ENCODE measurements at regions not wholly inside any gene's neighbourhood (a gene's known extent, or its start where the extent isn't known, plus 50 kb on each side); places are given as distances from the start of the nearest gene placed in this dataset.

GRCh38 chr6:21918041-21918440 is 324.5 kb downstream of the SOX4 start:
- H3K27ac Mint-ChIP-seq, result no peak overlapping the region
- H3K27ac ChIP-seq (ENCODE audit: low read length), result no peak overlapping the region
- H3K4me1 Mint-ChIP-seq, result peaks cover 22% of the 10 kb centered on the region in 2 donors
- TF ChIP-seq CTCF (IDR thresholded peaks at IDR 0.05), result no peak
- intact Hi-C loops (cut with micrococcal nuclease), result no loop called here
- 86% methylated on average over 7 of the region's 7 CpGs for WGBS (ENCODE audit: insufficient coverage)
- no peaks in the 10 kb centered on the region for H3K36me3 ChIP-seq (ENCODE audit: control insufficient read depth, insufficient read depth, low read length)
- no peak overlapping the region for H3K4me3 ChIP-seq (ENCODE audit: low read length)
- DNase-seq, result peak in 1 of 2 donors; percentile 4
- H3K27me3 ChIP-seq (ENCODE audit: control insufficient read depth, insufficient read depth, low read length), result no peaks in the 10 kb centered on the region
- no peaks in the 10 kb centered on the region for H3K9me3 ChIP-seq (ENCODE audit: control insufficient read depth, insufficient read depth, low read length)
- H3K9me3 Mint-ChIP-seq, result no peaks in the 10 kb centered on the region
- ATAC-seq, result no peak
- no peaks in the 10 kb centered on the region for H3K4me1 ChIP-seq (ENCODE audit: control insufficient read depth, insufficient read depth, low read length)
- no peak overlapping the region for H3K4me3 Mint-ChIP-seq
- H3K36me3 Mint-ChIP-seq, result no peaks in the 10 kb centered on the region
- H3K27me3 Mint-ChIP-seq (ENCODE audit: low read depth in 2 of 2), result no peaks in the 10 kb centered on the region

- Mint-ChIP-seq H3K27ac (no peak overlapping the region), H3K9me3 (no peaks in the 10 kb centered on the region), H3K4me3 (no peak overlapping the region), H3K4me1 (peaks cover 17 to 22% of the 10 kb centered on the region in 2 donors), H3K27me3 (ENCODE audit: low read depth in 2 of 2) (no peaks in the 10 kb centered on the region), H3K36me3 (no peaks in the 10 kb centered on the region)
- intact Hi-C loops (cut with micrococcal nuclease), result no loop called here
- no peak overlapping the region for H3K27ac ChIP-seq (ENCODE audit: low read length)
- ATAC-seq (no peak), DNase-seq (no peak)
- no peaks in the 10 kb centered on the region for H3K4me1 ChIP-seq (ENCODE audit: control insufficient read depth, insufficient read depth, low read length)
- H3K36me3 ChIP-seq (ENCODE audit: control insufficient read depth, insufficient read depth, low read length), result no peaks in the 10 kb centered on the region
- H3K27me3 ChIP-seq (ENCODE audit: control insufficient read depth, insufficient read depth, low read length), result no peaks in the 10 kb centered on the region
- no peak overlapping the region for H3K4me3 ChIP-seq (ENCODE audit: low read length)
- 81% methylated on average over 3 of the region's 4 CpGs for WGBS (ENCODE audit: insufficient coverage)
- no peaks in the 10 kb centered on the region for H3K9me3 ChIP-seq (ENCODE audit: control insufficient read depth, insufficient read depth, low read length)
- no peak for TF ChIP-seq CTCF (IDR thresholded peaks at IDR 0.05)
Observed at GRCh38 chr6:21918666-21919065, 325.1 kb downstream of the SOX4 start.

GRCh38 chr6:21922086-21922485 is 328.5 kb downstream of the SOX4 start:
- peaks cover 3 to 6% of the 10 kb centered on the region in 2 donors for H3K9me3 Mint-ChIP-seq
- H3K27me3 Mint-ChIP-seq (ENCODE audit: low read depth in 2 of 2), result no peaks in the 10 kb centered on the region
- TF ChIP-seq CTCF (IDR thresholded peaks at IDR 0.05), result no peak
- Histone ChIP-seq H3K4me1 (ENCODE audit: control insufficient read depth, insufficient read depth, low read length) (peaks cover 4% of the 10 kb centered on the region), H3K9me3 (ENCODE audit: control insufficient read depth, insufficient read depth, low read length) (no peaks in the 10 kb centered on the region), H3K27me3 (ENCODE audit: control insufficient read depth, insufficient read depth, low read length) (no peaks in the 10 kb centered on the region), H3K4me3 (ENCODE audit: low read length) (no peak overlapping the region), H3K27ac (ENCODE audit: low read length) (no peak overlapping the region), H3K36me3 (ENCODE audit: control insufficient read depth, insufficient read depth, low read length) (no peaks in the 10 kb centered on the region)
- 100% methylated on average over 1 of the region's 2 CpGs for WGBS (ENCODE audit: insufficient coverage)
- no peaks in the 10 kb centered on the region for H3K36me3 Mint-ChIP-seq
- no peak overlapping the region for H3K4me3 Mint-ChIP-seq
- no peak for ATAC-seq
- no peak for DNase-seq
- intact Hi-C loops (cut with micrococcal nuclease), result loop anchor here (10.0 kb wide), 2 partner anchors 143 to 327 kb away; partner anchors contain the start of gene SOX4
- H3K4me1 Mint-ChIP-seq, result peaks cover 18 to 28% of the 10 kb centered on the region in 2 donors
- no peak overlapping the region for H3K27ac Mint-ChIP-seq

GRCh38 chr6:21924002-21924401 is 330.5 kb downstream of the SOX4 start:
- Mint-ChIP-seq H3K9me3 (peaks cover 3 to 6% of the 10 kb centered on the region in 2 donors), H3K4me3 (no peak overlapping the region), H3K4me1 (peaks cover 18 to 33% of the 10 kb centered on the region in 2 donors), H3K27me3 (ENCODE audit: low read depth in 2 of 2) (no peaks in the 10 kb centered on the region), H3K36me3 (no peaks in the 10 kb centered on the region), H3K27ac (peak overlapping the region; percentile 62 to 83)
- Histone ChIP-seq H3K4me3 (ENCODE audit: low read length) (no peak overlapping the region), H3K4me1 (ENCODE audit: control insufficient read depth, insufficient read depth, low read length) (peaks cover 4% of the 10 kb centered on the region), H3K36me3 (ENCODE audit: control insufficient read depth, insufficient read depth, low read length) (no peaks in the 10 kb centered on the region), H3K9me3 (ENCODE audit: control insufficient read depth, insufficient read depth, low read length) (no peaks in the 10 kb centered on the region), H3K27me3 (ENCODE audit: control insufficient read depth, insufficient read depth, low read length) (no peaks in the 10 kb centered on the region), H3K27ac (ENCODE audit: low read length) (no peak overlapping the region)
- WGBS (ENCODE audit: insufficient coverage), result 88% methylated on average over 3 of the region's 3 CpGs
- intact Hi-C loops (cut with micrococcal nuclease), result loop anchor here (10.0 kb wide), 2 partner anchors 141 to 329 kb away; partner anchors contain the start of gene SOX4
- no peak for ATAC-seq
- no peak for TF ChIP-seq CTCF (IDR thresholded peaks at IDR 0.05)
- DNase-seq, result no peak
